ENCODE measurements at regions not wholly inside any gene's neighbourhood (a gene's known extent, or its start where the extent isn't known, plus 50 kb on each side); places are given as distances from the start of the nearest gene placed in this dataset.

DNA sequence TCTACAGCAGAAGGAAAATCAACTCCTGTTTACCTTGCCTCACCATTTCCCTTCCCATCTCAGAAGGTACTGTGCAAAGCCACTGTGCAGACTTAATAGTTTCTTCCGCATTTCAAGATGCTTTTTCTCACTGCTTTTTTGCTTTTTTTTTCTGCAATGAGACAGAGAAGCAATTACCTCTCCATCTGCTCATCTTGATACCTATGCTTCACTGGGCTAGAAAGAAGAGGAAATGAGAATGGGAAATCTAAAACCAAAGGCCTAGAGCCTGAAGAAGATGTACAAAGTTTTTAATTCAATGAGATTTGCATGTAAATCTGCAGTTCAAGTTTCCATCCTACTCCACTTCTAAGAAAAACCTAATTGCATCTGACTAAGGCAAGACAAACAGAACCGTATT, 238.1 kb upstream of the SETMAR start:
- TF ChIP-seq POLR2A (IDR thresholded peaks at IDR 0.05; ENCODE audit: low read length) (no peak), GATA1 (IDR thresholded peaks at IDR 0.05; ENCODE audit: low read depth, low read length) (no peak)
